PFSK-1 (cell line): ENCODE measurements at regions not wholly inside any gene's neighbourhood (a gene's known extent, or its start where the extent isn't known, plus 50 kb on each side); places are given as distances from the start of the nearest gene placed in this dataset.

Source experiments
- FOXP2 ChIP-seq: optimal IDR thresholded peaks from 2 replicates; pipeline ENCODE3; 2011; ENCODE audit warnings: borderline replicate concordance, control low read depth, inconsistent platforms; ENCODE audit not compliant: insufficient read depth; ENCODE audit errors: extremely low read length, extremely low read depth
- POLR2AphosphoS5 ChIP-seq: IDR thresholded peaks from 2 replicates; pipeline ENCODE4 v1.6.1; 2012; ENCODE audit warnings: low read depth, mild to moderate bottlenecking, control low read depth, low read length, moderate library complexity
- REST ChIP-seq, 2 experiments: IDR thresholded peaks; 2 replicates each; pipeline versions ENCODE4 v1.6.1 to v1.8.0; 2011 to 2012; ENCODE audit warnings: low read depth in 2 of 2, low read length in 2 of 2, control low read depth in 1 of 2, inconsistent platforms in 1 of 2, mild to moderate bottlenecking in 1 of 2, moderate library complexity in 1 of 2; ENCODE audit not compliant: insufficient read depth in 1 of 2
- SIN3A ChIP-seq: IDR thresholded peaks from 2 replicates; pipeline ENCODE4 v1.6.1; 2012; ENCODE audit warnings: mild to moderate bottlenecking, low read length, moderate library complexity, borderline replicate concordance; ENCODE audit not compliant: insufficient read depth
- TAF1 ChIP-seq: IDR thresholded peaks from 2 replicates; pipeline ENCODE4 v1.6.1; 2012; ENCODE audit warnings: low read length, control low read depth, borderline replicate concordance; ENCODE audit not compliant: insufficient read depth

- TF ChIP-seq POLR2AphosphoS5 (no peak), TAF1 (no peak), FOXP2 (no peak), SIN3A (no peak), REST (IDR thresholded peaks at IDR 0.05; ENCODE audit: insufficient read depth in 1 of 2, low read depth in 2 of 2, low read length in 2 of 2) (no peak)
Observed at GRCh38 chr4:74578329-74578728, 133.4 kb downstream of the AREG start.

- TF ChIP-seq FOXP2 (no peak), SIN3A (no peak), POLR2AphosphoS5 (no peak)
Observed at GRCh38 chr4:74583089-74583700, 138.3 kb downstream of the AREG start.

- TF ChIP-seq POLR2AphosphoS5 (no peak), SIN3A (no peak), FOXP2 (no peak), REST (IDR thresholded peaks at IDR 0.05; ENCODE audit: insufficient read depth in 1 of 2, low read depth in 2 of 2, low read length in 2 of 2) (no peak), TAF1 (no peak)
Observed at GRCh38 chr4:74583757-74584156, 138.8 kb downstream of the AREG start.

GRCh38 chr4:74588350-74588749, 143.4 kb downstream of the AREG start:
- TF ChIP-seq SIN3A (no peak), REST (IDR thresholded peaks at IDR 0.05; ENCODE audit: insufficient read depth in 1 of 2, low read depth in 2 of 2, low read length in 2 of 2) (no peak), TAF1 (no peak), FOXP2 (no peak), POLR2AphosphoS5 (no peak)

GRCh38 chr4:74590476-74590875, 145.5 kb downstream of the AREG start:
- TF ChIP-seq REST (IDR thresholded peaks at IDR 0.05; ENCODE audit: insufficient read depth in 1 of 2, low read depth in 2 of 2, low read length in 2 of 2), result no peak
- no peak for TF ChIP-seq SIN3A
- TF ChIP-seq TAF1, result no peak
- TF ChIP-seq FOXP2, result no peak
- no peak for TF ChIP-seq POLR2AphosphoS5
